ENCODE measurements at regions not wholly inside any gene's neighbourhood (a gene's known extent, or its start where the extent isn't known, plus 50 kb on each side); places are given as distances from the start of the nearest gene placed in this dataset.

DNA sequence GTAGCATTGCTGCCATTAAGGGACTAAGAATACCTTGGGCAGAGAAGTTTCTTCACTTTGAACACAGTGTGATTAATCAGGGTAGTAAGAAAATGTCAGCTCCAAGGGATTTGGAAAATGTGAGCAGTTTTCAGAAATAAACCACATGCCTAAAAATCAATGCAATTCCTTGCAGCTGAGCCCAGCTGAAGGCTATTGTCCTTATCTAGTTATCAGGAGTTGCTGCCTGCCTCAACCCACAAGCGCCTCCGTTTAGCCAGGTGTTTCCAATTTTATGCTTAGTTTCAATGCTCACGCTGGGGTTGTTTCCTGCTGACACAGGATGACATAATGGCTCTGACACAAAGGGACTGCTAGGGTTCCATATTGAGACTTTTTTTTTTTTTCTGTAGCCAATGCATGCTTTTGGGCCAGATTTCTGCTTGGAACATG is 132.3 kb upstream of the ANK3 start:
- TF ChIP-seq, protein P1, sequence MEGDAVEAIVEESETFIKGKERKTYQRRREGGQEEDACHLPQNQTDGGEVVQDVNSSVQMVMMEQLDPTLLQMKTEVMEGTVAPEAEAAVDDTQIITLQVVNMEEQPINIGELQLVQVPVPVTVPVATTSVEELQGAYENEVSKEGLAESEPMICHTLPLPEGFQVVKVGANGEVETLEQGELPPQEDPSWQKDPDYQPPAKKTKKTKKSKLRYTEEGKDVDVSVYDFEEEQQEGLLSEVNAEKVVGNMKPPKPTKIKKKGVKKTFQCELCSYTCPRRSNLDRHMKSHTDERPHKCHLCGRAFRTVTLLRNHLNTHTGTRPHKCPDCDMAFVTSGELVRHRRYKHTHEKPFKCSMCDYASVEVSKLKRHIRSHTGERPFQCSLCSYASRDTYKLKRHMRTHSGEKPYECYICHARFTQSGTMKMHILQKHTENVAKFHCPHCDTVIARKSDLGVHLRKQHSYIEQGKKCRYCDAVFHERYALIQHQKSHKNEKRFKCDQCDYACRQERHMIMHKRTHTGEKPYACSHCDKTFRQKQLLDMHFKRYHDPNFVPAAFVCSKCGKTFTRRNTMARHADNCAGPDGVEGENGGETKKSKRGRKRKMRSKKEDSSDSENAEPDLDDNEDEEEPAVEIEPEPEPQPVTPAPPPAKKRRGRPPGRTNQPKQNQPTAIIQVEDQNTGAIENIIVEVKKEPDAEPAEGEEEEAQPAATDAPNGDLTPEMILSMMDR (IDR thresholded peaks at IDR 0.05), result no peak
- no peak for TF ChIP-seq POLR2A (IDR thresholded peaks at IDR 0.05)

All from esophagus squamous epithelium (tissue), 4 donors.